DMS114 treated with DMSO at 0.1 percent for 48 hours (cell line): ENCODE measurements at regions not wholly inside any gene's neighbourhood (a gene's known extent, or its start where the extent isn't known, plus 50 kb on each side); places are given as distances from the start of the nearest gene placed in this dataset.

Source experiments
- DNase-seq: peaks from one replicate; lab custom pipeline; 2025; ENCODE audit not compliant: unreplicated experiment; lab: John Stamatoyannopoulos, UW

DNA sequence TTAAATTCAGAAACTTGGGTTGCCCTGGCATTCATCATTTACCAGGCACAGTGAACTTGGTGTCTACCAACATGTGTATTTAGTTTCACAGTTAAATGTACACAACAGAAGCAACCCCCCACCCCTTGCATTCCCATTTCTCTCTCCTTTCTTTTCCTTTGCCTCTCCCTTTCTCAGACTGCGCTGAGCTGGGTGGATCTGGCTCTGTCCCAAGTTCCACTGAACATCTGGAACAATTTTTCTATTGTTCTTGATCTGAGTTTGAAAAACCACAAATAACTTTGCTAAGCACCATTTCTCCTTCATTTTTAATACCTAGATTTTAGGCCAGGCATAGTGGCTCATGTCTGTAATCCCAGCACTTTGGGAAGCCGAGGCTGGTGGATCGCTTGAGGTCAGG lies 242.2 kb downstream of the ABHD5 start:
- no peak for DNase-seq

- DNase-seq: no peak
Observed at GRCh38 chr3:43948013-43948412, 257.3 kb downstream of the ABHD5 start.

DNA sequence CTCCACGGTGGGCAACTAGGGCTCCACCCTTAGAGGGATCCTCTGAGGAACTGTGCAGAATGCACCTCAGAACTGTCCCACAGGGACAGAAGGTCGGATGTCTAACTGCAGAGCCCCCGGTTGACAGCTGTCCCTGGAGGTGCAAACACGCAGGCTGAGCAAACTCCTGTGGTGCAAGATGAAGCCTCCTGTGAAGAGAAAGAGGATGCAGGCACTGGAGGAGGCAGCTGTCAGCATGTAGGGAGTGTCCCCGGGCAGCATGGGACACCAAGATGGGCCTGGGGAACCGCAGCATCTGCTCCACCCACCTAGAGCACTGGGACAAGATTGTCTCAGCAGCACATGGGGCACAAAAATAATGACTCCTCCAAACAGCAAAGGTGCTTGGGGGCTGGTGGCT lies 258.9 kb downstream of the ABHD5 start:
- no peak for DNase-seq

DNA sequence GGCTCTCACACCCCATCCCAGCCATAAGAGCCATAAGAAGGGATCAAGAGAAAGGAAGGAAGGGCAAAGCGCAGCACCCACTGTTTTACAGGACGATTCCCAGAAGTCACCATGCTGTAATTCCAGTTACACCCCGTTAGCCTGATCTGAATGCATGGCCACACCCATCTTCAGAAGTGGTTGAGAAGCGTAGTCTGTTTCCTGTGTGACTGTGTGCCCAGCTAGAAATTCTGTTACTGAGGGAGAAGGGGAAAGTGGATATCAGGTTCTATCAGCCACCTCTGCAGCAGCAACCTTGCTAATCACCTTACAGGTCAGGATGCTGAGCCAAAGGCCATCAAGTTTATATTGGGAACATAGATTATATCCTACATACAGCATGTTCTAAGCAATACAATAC lies 260.0 kb downstream of the ABHD5 start:
- DNase-seq: no peak

DNA sequence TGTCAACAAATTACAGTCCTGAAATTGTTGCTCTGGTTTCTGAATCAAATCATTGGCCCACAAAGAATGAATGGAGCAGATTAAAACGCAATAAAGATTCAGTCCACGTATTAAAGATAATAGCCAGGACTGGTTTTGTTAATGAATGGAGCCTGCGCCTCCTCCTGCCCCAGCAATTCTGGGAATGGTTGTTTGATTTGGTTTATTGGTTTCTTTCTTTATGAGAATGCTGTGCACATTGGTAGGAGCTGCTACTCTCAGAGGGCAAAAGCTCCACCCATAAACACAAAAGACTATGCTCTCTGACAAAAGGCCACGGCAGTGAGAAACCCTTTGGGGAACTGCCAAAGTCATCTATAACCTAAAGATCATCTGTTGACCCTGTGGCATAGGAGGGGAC lies 261.1 kb downstream of the ABHD5 start:
- no peak for DNase-seq

DNA sequence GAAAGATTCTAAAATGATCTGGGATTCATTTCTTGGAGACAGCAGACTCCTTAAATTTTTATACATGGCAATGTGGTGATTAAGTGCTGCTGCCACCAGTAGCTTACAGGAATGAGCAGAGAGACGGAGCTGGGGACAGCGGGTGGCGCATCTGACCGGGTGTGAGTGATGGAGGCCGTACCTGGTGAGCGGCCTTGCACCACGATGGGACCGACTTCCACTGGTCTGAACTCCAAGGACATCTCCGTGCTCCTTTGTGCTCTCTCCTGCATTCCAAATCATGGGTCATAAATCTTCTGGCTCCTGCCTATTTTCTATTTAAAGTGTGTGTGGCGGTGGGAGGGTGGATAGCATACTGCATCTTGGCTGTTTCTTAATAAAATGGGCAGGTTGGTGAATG lies 262.6 kb downstream of the ABHD5 start:
- DNase-seq: no peak

DNA sequence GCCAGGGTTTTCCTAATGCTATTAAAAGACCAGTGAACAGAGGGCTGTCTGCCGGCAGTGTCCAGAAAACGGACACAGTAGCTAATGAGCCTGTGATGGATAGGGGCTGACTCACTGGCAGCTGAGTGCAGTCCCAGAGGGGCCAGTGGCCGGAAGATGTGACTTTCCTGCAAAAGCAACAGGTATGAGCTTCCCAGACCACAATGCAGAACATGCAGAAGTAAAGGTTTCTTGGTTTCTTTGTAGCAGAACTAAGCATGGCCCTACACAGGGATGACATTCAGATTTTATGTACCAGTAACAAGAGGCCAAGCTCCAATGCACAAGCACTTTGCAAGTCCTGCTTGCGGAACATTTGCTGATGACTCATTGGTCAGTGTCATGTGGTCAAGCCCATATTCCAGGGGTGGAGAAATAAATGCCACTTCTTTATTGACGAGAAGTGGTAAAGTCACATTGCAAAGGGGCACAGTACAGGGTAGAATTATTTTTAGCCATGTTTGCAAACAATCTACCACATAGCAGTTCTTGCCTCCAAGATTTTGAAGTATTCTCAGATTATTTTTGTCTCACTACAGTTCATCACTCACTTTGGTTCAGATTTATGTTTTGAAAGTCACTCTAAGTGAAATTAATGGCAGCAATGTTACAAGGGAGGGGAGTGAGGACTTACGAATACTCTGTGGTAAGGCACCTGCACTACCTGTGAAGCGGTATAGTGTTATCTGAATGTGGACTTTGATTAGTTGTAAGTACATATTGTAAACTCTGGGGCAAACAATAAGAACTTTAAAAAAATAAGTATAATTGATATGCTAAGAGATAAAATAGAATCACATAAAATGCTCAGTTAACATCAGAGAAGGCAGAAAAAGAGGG lies 263.3 kb downstream of the ABHD5 start:
- no peak for DNase-seq

DNA sequence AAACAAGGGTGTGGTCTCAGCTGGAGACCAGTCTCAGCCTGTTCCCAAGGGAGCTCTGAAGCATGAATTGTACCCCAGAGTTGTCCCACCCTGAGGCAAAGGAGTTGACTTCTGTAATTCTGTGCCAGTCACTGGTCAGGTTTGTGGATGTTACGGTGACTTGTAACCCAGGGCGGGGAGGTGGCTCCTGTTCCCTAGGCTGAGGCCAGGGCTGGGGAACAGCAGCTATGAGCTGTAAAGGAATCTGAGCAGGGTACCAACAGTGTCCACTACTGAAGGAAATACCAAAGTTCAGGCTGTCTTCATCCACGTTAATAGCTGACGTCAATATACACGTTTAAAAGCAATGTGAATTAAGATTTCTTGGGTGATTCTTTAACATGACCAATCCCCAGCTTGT lies 266.2 kb downstream of the ABHD5 start:
- no peak for DNase-seq

GRCh38 chr3:43957553-43957952 lies 266.8 kb downstream of the ABHD5 start:
- DNase-seq: no peak

GRCh38 chr3:43958005-43958770 lies 267.4 kb downstream of the ABHD5 start:
- DNase-seq: no peak

DNA sequence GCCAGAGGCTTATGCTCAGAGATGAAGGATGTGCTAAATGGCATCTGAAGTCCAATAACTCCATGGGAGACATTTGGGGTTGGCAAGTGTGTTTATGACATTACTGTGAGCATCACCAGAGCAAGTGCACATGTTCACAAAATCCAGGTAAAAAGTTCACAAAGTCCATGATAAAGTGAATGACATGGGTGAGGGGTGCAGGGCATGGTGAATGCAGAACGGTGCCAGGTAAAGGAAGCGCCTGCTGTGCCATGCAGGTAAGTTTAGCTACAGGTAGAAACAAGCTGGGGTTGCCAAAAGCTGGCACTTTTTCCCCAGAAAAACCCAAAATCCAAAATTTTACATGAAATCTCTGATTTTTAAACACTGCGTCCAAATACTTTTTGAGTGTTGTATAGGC lies 268.2 kb downstream of the ABHD5 start:
- no peak for DNase-seq

GRCh38 chr3:43959498-43960447 lies 269.0 kb downstream of the ABHD5 start:
- no peak for DNase-seq

GRCh38 chr3:43960448-43960840 lies 269.7 kb downstream of the ABHD5 start:
- DNase-seq: no peak

DNA sequence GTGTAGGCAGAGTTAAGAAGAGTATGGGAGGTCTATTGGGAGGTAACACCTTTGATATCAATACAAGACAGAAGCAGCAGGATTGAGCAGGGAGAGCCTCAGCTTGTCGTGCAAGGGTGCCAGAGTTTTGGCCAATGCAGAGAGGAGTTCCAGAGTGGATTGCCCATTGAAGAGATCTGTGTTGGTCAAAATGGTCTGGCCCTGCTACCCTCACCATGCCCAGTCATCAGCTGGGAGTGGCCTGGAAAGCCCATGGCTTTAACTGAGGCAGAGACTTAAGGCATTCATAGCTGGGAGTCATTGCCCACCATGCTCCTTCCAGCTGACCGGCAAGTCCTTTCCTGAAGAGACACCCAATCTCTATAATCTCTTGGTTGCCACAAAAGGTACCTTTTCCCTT lies 271.3 kb downstream of the ABHD5 start:
- DNase-seq: no peak

DNA sequence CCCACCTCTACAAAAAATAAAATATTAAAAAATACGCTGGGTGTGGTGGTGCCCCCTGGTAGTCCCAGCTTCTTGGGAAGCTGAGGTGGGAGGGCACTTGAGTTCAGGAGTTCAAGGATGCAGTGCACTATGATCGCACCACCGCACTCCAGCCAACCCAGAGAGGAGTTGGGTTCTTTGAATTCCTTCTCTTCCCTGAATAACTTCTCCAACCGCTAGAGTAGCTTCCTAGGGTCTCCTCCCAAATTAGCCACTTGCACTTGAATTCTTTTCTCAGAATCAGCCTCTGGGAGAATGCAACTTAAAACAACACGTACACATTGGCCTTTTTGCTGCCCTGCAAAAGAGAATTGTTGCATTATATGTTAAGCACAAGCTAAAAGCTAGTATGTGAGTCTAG lies 272.5 kb downstream of the ABHD5 start:
- no peak for DNase-seq

- no peak for DNase-seq
Observed at GRCh38 chr3:43964640-43965039, 273.9 kb downstream of the ABHD5 start.

DNA sequence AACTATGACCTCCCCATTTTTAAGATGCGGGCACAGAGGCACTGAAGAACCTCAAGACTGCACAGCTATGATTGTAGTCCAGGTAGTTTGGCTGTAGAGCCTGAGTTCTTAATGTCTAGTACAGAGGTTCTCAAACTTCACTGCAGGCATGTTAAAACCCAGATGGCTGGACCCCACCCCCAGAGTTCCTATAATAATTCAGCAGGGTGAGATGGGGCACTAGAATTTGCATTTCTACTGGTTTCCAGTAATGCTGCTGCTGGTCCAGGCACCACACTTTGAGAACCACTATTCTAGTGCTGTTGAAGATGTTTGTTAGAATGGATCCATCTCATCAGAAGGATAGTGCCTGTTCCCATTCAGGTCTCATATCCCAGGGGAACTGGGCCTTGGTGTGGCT lies 274.9 kb downstream of the ABHD5 start:
- DNase-seq: no peak

GRCh38 chr3:43966126-43966525 lies 275.4 kb downstream of the ABHD5 start:
- DNase-seq: no peak

GRCh38 chr3:43966530-43966929 lies 275.2 kb upstream of the TOPAZ1 start:
- no peak for DNase-seq

GRCh38 chr3:43968465-43968864 lies 273.2 kb upstream of the TOPAZ1 start:
- no peak for DNase-seq

GRCh38 chr3:43969944-43970343 lies 271.7 kb upstream of the TOPAZ1 start:
- DNase-seq: no peak
